Adrenal gland (tissue), 9 donors: ENCODE measurements at regions not wholly inside any gene's neighbourhood (a gene's known extent, or its start where the extent isn't known, plus 50 kb on each side); places are given as distances from the start of the nearest gene placed in this dataset.
"Not testable (repeated sequence)": the region's sequence is repeated elsewhere in the genome, so short reads cannot be mapped to it uniquely, and the experiment has no call there.

Experiments
- DNase-seq, 7 donors: peaks; one replicate each; pipeline ENCODE4 v3.0.0-alpha.2; 2019 to 2020
- H3K27ac ChIP-seq, 5 donors: fragments of 200-600 bp; sonication (generic) in 4 of 5; 1 replicate in 3 of 5; 2 replicates in 2 of 5; pipeline versions ENCODE4 v1.5.1 to v1.8.0; 2016 to 2020; ENCODE audit warnings: mild to moderate bottlenecking in 1 of 5
- H3K27me3 ChIP-seq: fragments of 200-600 bp; 2 replicates; pipeline ENCODE4 v1.8.0; 2021
- H3K36me3 ChIP-seq, 2 donors: fragments of 200-600 bp; replicated peaks in 1 of 2; 1 replicate in 1 of 2; 2 replicates in 1 of 2; pipeline versions ENCODE4 v1.5.1 to v1.8.0; 2018 to 2022
- H3K4me1 ChIP-seq, 2 donors: fragments of 200-600 bp; replicated peaks in 1 of 2; 1 replicate in 1 of 2; 2 replicates in 1 of 2; pipeline versions ENCODE4 v1.5.1 to v1.8.0; 2018 to 2021
- H3K4me3 ChIP-seq, 4 donors: fragments of 200-600 bp; sonication (generic) in 3 of 4; one replicate each; pipeline ENCODE4 v1.5.1; 2016 to 2018
- H3K9me3 ChIP-seq, 3 donors: fragments of 200-600 bp; sonication (generic) in 1 of 3; replicated peaks in 1 of 3; 1 replicate in 2 of 3; 2 replicates in 1 of 3; pipeline versions ENCODE4 v1.5.1 to v1.8.0; 2016 to 2021
- CTCF ChIP-seq, 6 experiments: fragments of 450-650 bp in 4 of 6; fragments of 200-600 bp in 2 of 6; sonication (generic) in 1 of 6; IDR thresholded peaks; 1 replicate in 5 of 6; 2 replicates in 1 of 6; pipeline versions ENCODE4 v1.5.1 to v1.8.0; 2016 to 2021; ENCODE audit warnings: antibody characterized with exemption in 6 of 6, mild to moderate bottlenecking in 2 of 6, moderate library complexity in 1 of 6
- POLR2A ChIP-seq, 2 donors: fragments of 450-650 bp; IDR thresholded peaks; one replicate each; pipeline ENCODE4 v1.6.1; 2017; ENCODE audit warnings: antibody characterized with exemption in 2 of 2, mild to moderate bottlenecking in 2 of 2, moderate library complexity in 1 of 2
- WGBS, 4 donors: extraction: QIAGEN DNeasy Blood & Tissue Kit in 2 of 4; methylation state at CpG; one replicate each; pipeline versions ENCODE4 v1.1.5 to v1.1.7; 2013 to 2017; 5-methylcytosine and 5-hydroxymethylcytosine counted together
- intact Hi-C, 2 donors: fragments of 100-400 bp; cut with DNase I; formaldehyde crosslinking; loops; one replicate each; pipeline versions ENCODE4 v1.14.1 to v1.15.0; 2022 to 2023
- donor health status: healthy with polysubstance abuse.
- donor health status: Bipolar disorder and iron deficiency.
- donor health status: DM: yes; HTN: yes; CAD: no.
- donor health status: DM: no; HTN: no; CAD: no.
- donor health status: DM: no; HTN: no; CAD: no.

DNA sequence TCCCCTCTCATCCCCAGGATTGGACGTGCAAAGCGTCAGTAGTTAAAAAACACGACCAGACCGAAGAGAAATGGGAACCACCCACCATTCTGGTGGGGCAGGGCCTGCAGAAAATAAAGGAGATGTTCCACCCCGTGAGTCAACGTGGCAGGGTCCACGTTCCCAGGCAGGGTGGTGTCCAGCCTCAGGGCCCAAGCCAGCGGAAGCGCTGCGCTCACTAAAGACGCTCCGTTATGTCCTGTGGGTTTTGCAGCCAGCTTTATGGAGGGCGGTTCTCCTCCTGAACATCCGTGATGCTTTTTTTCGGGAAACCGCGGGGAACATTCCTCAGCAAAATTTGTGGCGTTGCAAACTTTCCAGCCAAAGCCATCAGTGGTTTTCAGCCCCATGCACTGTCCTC is 93.4 kb upstream of the SHOX start:
- no peaks in the 10 kb centered on the region for H3K36me3 ChIP-seq
- H3K9me3 ChIP-seq: no peaks in the 10 kb centered on the region
- WGBS, 4 donors: 82 to 88% (median 83%) methylated on average over 10 to 18 of the region's 18 CpGs
- H3K27ac ChIP-seq: no peak overlapping the region
- no peak overlapping the region for H3K4me3 ChIP-seq
- TF ChIP-seq POLR2A (IDR thresholded peaks at IDR 0.05): no peak
- no peak for TF ChIP-seq CTCF (IDR thresholded peaks at IDR 0.05)
- H3K27me3 ChIP-seq: no peaks in the 10 kb centered on the region
- no peaks in the 10 kb centered on the region for H3K4me1 ChIP-seq
- no peak for DNase-seq
- intact Hi-C loops: no loop called here

DNA sequence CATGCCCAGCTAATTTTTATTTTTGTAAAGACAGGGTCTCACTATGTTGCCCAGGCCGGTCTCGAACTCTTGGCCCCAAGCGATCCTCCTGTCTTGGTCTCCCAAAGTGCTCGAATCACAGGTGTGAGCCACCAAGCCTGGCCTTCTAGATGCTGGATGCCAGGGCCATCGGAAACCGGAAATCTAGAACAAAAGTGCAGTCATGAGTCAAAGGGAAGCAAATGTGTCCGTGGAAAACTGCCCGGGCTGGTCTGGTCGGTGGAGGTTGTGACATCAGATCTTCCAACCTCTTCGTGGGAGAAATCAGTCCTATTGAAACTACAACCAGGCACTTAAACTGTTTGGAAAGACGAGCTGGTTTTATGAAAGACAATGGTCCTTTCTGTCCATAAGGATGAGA is 92.3 kb upstream of the SHOX start:
- WGBS, 4 donors: 77 to 80% (median 79%) methylated on average over 11 of the region's 11 CpGs
- DNase-seq: no peak
- intact Hi-C loops: no loop called here
- no peak overlapping the region for H3K27ac ChIP-seq
- no peak overlapping the region for H3K4me3 ChIP-seq
- H3K27me3 ChIP-seq: no peaks in the 10 kb centered on the region
- no peaks in the 10 kb centered on the region for H3K4me1 ChIP-seq
- H3K9me3 ChIP-seq: no peaks in the 10 kb centered on the region
- no peaks in the 10 kb centered on the region for H3K36me3 ChIP-seq
- TF ChIP-seq CTCF (IDR thresholded peaks at IDR 0.05) (no peak), POLR2A (IDR thresholded peaks at IDR 0.05) (no peak)

DNA sequence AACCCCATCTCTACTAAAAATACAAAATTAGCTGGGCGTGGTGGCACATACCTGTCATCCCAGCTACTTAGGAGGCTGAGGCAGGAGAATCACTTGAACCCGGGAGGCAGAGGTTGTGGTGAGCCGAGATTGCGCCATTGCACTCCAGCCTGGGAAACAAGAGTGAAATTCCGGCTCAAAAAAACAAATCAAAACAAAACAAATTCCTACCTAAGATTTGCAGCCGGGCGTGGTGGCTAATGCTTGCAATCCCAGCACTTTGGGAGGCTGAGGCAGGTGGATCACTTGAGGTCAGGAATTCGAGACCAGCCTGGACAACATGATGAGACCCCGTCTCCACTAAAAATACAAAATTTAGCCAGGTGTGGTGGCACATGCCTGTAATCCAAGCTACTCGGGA is 89.6 kb upstream of the SHOX start:
- H3K9me3 ChIP-seq, H3K27ac ChIP-seq, H3K4me1 ChIP-seq, H3K4me3 ChIP-seq, H3K36me3 ChIP-seq, intact Hi-C loops, DNase-seq, H3K27me3 ChIP-seq: not testable (repeated sequence)
- WGBS, 4 donors: 75 to 85% (median 84%) methylated on average over 10 of the region's 10 CpGs

- TF ChIP-seq POLR2A (IDR thresholded peaks at IDR 0.05) (no peak), CTCF (IDR thresholded peaks at IDR 0.05) (no peak)
- Histone ChIP-seq H3K27ac (no peak overlapping the region), H3K9me3 (no peaks in the 10 kb centered on the region), H3K4me3 (no peak overlapping the region), H3K4me1 (no peaks in the 10 kb centered on the region), H3K27me3 (no peaks in the 10 kb centered on the region), H3K36me3 (no peaks in the 10 kb centered on the region)
- no peak for DNase-seq
- WGBS, 4 donors: 78 to 87% (median 85%) methylated on average over 9 of the region's 9 CpGs
- intact Hi-C loops: no loop called here
These were observed 88.4 kb upstream of the SHOX start for GRCh38 chrX:542179-542578.

- Histone ChIP-seq H3K9me3 (no peaks in the 10 kb centered on the region), H3K27me3 (no peaks in the 10 kb centered on the region), H3K27ac (no peak overlapping the region), H3K4me3 (no peak overlapping the region), H3K36me3 (no peaks in the 10 kb centered on the region), H3K4me1 (no peaks in the 10 kb centered on the region)
- 22 to 41% (median 33%) methylated on average over 12 to 19 of the region's 19 CpGs for WGBS, 4 donors
- no peak for DNase-seq
- intact Hi-C loops: no loop called here
- no peak for TF ChIP-seq POLR2A (IDR thresholded peaks at IDR 0.05)
- no peak for TF ChIP-seq CTCF (IDR thresholded peaks at IDR 0.05)
These were observed 85.1 kb upstream of the SHOX start for GRCh38 chrX:545452-545885.
